ENCODE measurements at regions not wholly inside any gene's neighbourhood (a gene's known extent, or its start where the extent isn't known, plus 50 kb on each side); places are given as distances from the start of the nearest gene placed in this dataset.

GRCh38 chr3:82001276-82001923, 240.0 kb upstream of the GBE1 start:
- TF ChIP-seq CTCF (IDR thresholded peaks at IDR 0.05), result no peak
- intact Hi-C loops (cut with DNase I), result no loop called here

GRCh38 chr3:82000773-82001172, 239.3 kb upstream of the GBE1 start:
- intact Hi-C loops (cut with DNase I), result no loop called here
- no peak for ATAC-seq
- H3K4me1 ChIP-seq, result no peaks in the 10 kb centered on the region

More at GRCh38 chr3:82001276-82001923, 240.0 kb upstream of the GBE1 start:
- H3K4me1 ChIP-seq, result no peaks in the 10 kb centered on the region
- ATAC-seq (no peak), DNase-seq (no peak)
- H3K27ac ChIP-seq, result no peak overlapping the region
- no peak overlapping the region for H3K4me3 ChIP-seq
- H3K27me3 ChIP-seq (ENCODE audit: low read depth), result no peaks in the 10 kb centered on the region
- H3K9me3 ChIP-seq, result no peaks in the 10 kb centered on the region
- H3K36me3 ChIP-seq, result no peaks in the 10 kb centered on the region

GRCh38 chr3:82000350-82000749, 238.9 kb upstream of the GBE1 start:
- H3K4me1 ChIP-seq, result no peaks in the 10 kb centered on the region
- no peaks in the 10 kb centered on the region for H3K36me3 ChIP-seq
- H3K27ac ChIP-seq, result no peak overlapping the region
- no peaks in the 10 kb centered on the region for H3K9me3 ChIP-seq
- DNase-seq, result no peak
- no peak for ATAC-seq
- no peak for TF ChIP-seq CTCF (IDR thresholded peaks at IDR 0.05)
- no peaks in the 10 kb centered on the region for H3K27me3 ChIP-seq (ENCODE audit: low read depth)
- intact Hi-C loops (cut with DNase I), result no loop called here
- H3K4me3 ChIP-seq, result no peak overlapping the region

More at GRCh38 chr3:82000773-82001172, 239.3 kb upstream of the GBE1 start:
- no peak overlapping the region for H3K4me3 ChIP-seq
- no peaks in the 10 kb centered on the region for H3K36me3 ChIP-seq
- no peaks in the 10 kb centered on the region for H3K27me3 ChIP-seq (ENCODE audit: low read depth)
- H3K27ac ChIP-seq, result no peak overlapping the region
- no peaks in the 10 kb centered on the region for H3K9me3 ChIP-seq
- DNase-seq, result no peak
- no peak for TF ChIP-seq CTCF (IDR thresholded peaks at IDR 0.05)

- intact Hi-C loops (cut with DNase I), result no loop called here
Measured at GRCh38 chr3:81998907-81999306, 237.5 kb upstream of the GBE1 start.

GRCh38 chr3:81998139-81998755, 236.8 kb upstream of the GBE1 start:
- ATAC-seq, result no peak
- DNase-seq, result no peak
- no peaks in the 10 kb centered on the region for H3K4me1 ChIP-seq
- H3K27ac ChIP-seq, result no peak overlapping the region
- H3K4me3 ChIP-seq, result no peak overlapping the region
- H3K27me3 ChIP-seq (ENCODE audit: low read depth), result no peaks in the 10 kb centered on the region
- intact Hi-C loops (cut with DNase I), result no loop called here
- no peak for TF ChIP-seq CTCF (IDR thresholded peaks at IDR 0.05)
- no peaks in the 10 kb centered on the region for H3K9me3 ChIP-seq
- H3K36me3 ChIP-seq, result no peaks in the 10 kb centered on the region

More at GRCh38 chr3:81998907-81999306, 237.5 kb upstream of the GBE1 start:
- ATAC-seq, result no peak
- Histone ChIP-seq H3K9me3 (no peaks in the 10 kb centered on the region), H3K27ac (no peak overlapping the region), H3K4me1 (no peaks in the 10 kb centered on the region), H3K4me3 (no peak overlapping the region), H3K36me3 (no peaks in the 10 kb centered on the region), H3K27me3 (ENCODE audit: low read depth) (no peaks in the 10 kb centered on the region)
- no peak for TF ChIP-seq CTCF (IDR thresholded peaks at IDR 0.05)
- no peak for DNase-seq
